ENCODE measurements at regions not wholly inside any gene's neighbourhood (a gene's known extent, or its start where the extent isn't known, plus 50 kb on each side); places are given as distances from the start of the nearest gene placed in this dataset.

GRCh38 chr1:30242722-30243457 is 480.5 kb downstream of the MATN1 start:
- H3K27ac ChIP-seq = no peak overlapping the region
- H2AFZ ChIP-seq (ENCODE audit: low read depth) = no peak overlapping the region
- no peak for TF ChIP-seq CTCF (conservative IDR thresholded peaks at IDR 0.05; ENCODE audit: low read depth, low read length)
- no peaks in the 10 kb centered on the region for H3K36me3 ChIP-seq (ENCODE audit: insufficient read depth)
- H3K9ac ChIP-seq = no peak overlapping the region
- no peaks in the 10 kb centered on the region for H4K20me1 ChIP-seq (ENCODE audit: insufficient read depth)
- no peaks in the 10 kb centered on the region for H3K79me2 ChIP-seq (ENCODE audit: insufficient read depth, low read depth)
- no peaks in the 10 kb centered on the region for H3K4me1 ChIP-seq (ENCODE audit: low read depth, poor library complexity, severe bottlenecking)
- no peak overlapping the region for H3K4me3 ChIP-seq (IDR thresholded peaks at IDR 0.05; ENCODE audit: insufficient read depth, low read depth, low read length)
- no peak overlapping the region for H3K4me2 ChIP-seq
- peaks cover 21% of the 10 kb centered on the region; the same call in 1 of the 2 replicates for H3K27me3 ChIP-seq (ENCODE audit: insufficient read depth, low read depth)

GRCh38 chr1:30242168-30242567 is 481.2 kb downstream of the MATN1 start:
- H3K27ac ChIP-seq = no peak overlapping the region
- no peak overlapping the region for H3K4me2 ChIP-seq
- no peaks in the 10 kb centered on the region for H3K4me1 ChIP-seq (ENCODE audit: low read depth, poor library complexity, severe bottlenecking)
- no peak overlapping the region for H3K4me3 ChIP-seq (IDR thresholded peaks at IDR 0.05; ENCODE audit: insufficient read depth, low read depth, low read length)
- no peak for TF ChIP-seq CTCF (conservative IDR thresholded peaks at IDR 0.05; ENCODE audit: low read depth, low read length)
- no peaks in the 10 kb centered on the region for H3K36me3 ChIP-seq (ENCODE audit: insufficient read depth)
- H4K20me1 ChIP-seq (ENCODE audit: insufficient read depth) = no peaks in the 10 kb centered on the region
- peaks cover 21% of the 10 kb centered on the region; the same call in 1 of the 2 replicates for H3K27me3 ChIP-seq (ENCODE audit: insufficient read depth, low read depth)
- no peaks in the 10 kb centered on the region for H3K79me2 ChIP-seq (ENCODE audit: insufficient read depth, low read depth)
- no peak overlapping the region for H3K9ac ChIP-seq
- H2AFZ ChIP-seq (ENCODE audit: low read depth) = no peak overlapping the region

- Histone ChIP-seq H3K9ac (no peak overlapping the region), H3K27ac (no peak overlapping the region), H3K27me3 (ENCODE audit: insufficient read depth, low read depth) (peaks cover 20% of the 10 kb centered on the region; the same call in 1 of the 2 replicates), H3K4me2 (no peak overlapping the region), H2AFZ (ENCODE audit: low read depth) (no peak overlapping the region), H4K20me1 (ENCODE audit: insufficient read depth) (no peaks in the 10 kb centered on the region), H3K4me3 (IDR thresholded peaks at IDR 0.05; ENCODE audit: insufficient read depth, low read depth, low read length) (no peak overlapping the region), H3K4me1 (ENCODE audit: low read depth, poor library complexity, severe bottlenecking) (no peaks in the 10 kb centered on the region), H3K79me2 (ENCODE audit: insufficient read depth, low read depth) (no peaks in the 10 kb centered on the region), H3K36me3 (ENCODE audit: insufficient read depth) (no peaks in the 10 kb centered on the region)
- TF ChIP-seq CTCF (conservative IDR thresholded peaks at IDR 0.05; ENCODE audit: low read depth, low read length) = no peak
Measured at GRCh38 chr1:30241681-30242080, 481.7 kb downstream of the MATN1 start.

- no peaks in the 10 kb centered on the region for H3K36me3 ChIP-seq (ENCODE audit: insufficient read depth)
- H3K27ac ChIP-seq = no peak overlapping the region
- H3K27me3 ChIP-seq (ENCODE audit: insufficient read depth, low read depth) = peaks cover 4% of the 10 kb centered on the region; the same call in 1 of the 2 replicates
- H2AFZ ChIP-seq (ENCODE audit: low read depth) = no peak overlapping the region
- no peaks in the 10 kb centered on the region for H3K4me1 ChIP-seq (ENCODE audit: low read depth, poor library complexity, severe bottlenecking)
- H4K20me1 ChIP-seq (ENCODE audit: insufficient read depth) = no peaks in the 10 kb centered on the region
- no peak overlapping the region for H3K4me2 ChIP-seq
- no peak overlapping the region for H3K4me3 ChIP-seq (IDR thresholded peaks at IDR 0.05; ENCODE audit: insufficient read depth, low read depth, low read length)
- TF ChIP-seq CTCF (conservative IDR thresholded peaks at IDR 0.05; ENCODE audit: low read depth, low read length) = no peak
- H3K79me2 ChIP-seq (ENCODE audit: insufficient read depth, low read depth) = no peaks in the 10 kb centered on the region
- H3K9ac ChIP-seq = no peak overlapping the region
Measured at GRCh38 chr1:30234091-30234490, 489.3 kb downstream of the MATN1 start.

All from KMS-11 (cell line).